ENCODE measurements at regions not wholly inside any gene's neighbourhood (a gene's known extent, or its start where the extent isn't known, plus 50 kb on each side); places are given as distances from the start of the nearest gene placed in this dataset.

- Histone ChIP-seq H3K4me3 (no peak overlapping the region), H3K27me3 (replicated peaks in 1 of 7) (peaks cover 0 to 84% (median 11%) of the 10 kb centered on the region in 7 donors), H3K4me1 (peaks cover 0 to 10% (median 0%) of the 10 kb centered on the region in 6 donors), H3K27ac (no peak overlapping the region), H3K36me3 (no peaks in the 10 kb centered on the region), H3K9me3 (no peaks in the 10 kb centered on the region)
- intact Hi-C loops (cut with DNase I; ENCODE audit: low total_unique reads), result no loop called here
- 52 to 61% (median 57%) methylated on average over 3 of the region's 3 CpGs for WGBS, 5 donors
- no peak for DNase-seq
- TF ChIP-seq, protein P1, sequence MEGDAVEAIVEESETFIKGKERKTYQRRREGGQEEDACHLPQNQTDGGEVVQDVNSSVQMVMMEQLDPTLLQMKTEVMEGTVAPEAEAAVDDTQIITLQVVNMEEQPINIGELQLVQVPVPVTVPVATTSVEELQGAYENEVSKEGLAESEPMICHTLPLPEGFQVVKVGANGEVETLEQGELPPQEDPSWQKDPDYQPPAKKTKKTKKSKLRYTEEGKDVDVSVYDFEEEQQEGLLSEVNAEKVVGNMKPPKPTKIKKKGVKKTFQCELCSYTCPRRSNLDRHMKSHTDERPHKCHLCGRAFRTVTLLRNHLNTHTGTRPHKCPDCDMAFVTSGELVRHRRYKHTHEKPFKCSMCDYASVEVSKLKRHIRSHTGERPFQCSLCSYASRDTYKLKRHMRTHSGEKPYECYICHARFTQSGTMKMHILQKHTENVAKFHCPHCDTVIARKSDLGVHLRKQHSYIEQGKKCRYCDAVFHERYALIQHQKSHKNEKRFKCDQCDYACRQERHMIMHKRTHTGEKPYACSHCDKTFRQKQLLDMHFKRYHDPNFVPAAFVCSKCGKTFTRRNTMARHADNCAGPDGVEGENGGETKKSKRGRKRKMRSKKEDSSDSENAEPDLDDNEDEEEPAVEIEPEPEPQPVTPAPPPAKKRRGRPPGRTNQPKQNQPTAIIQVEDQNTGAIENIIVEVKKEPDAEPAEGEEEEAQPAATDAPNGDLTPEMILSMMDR (IDR thresholded peaks at IDR 0.05 in 8 of 11, conservative IDR thresholded peaks at IDR 0.05 in 3 of 11), result no peak
- TF ChIP-seq POLR2A (IDR thresholded peaks at IDR 0.05) (no peak), POLR2AphosphoS5 (IDR thresholded peaks at IDR 0.05) (no peak)
These were observed 58.7 kb upstream of the CHST1 start for GRCh38 chr11:45724153-45724552.

DNA sequence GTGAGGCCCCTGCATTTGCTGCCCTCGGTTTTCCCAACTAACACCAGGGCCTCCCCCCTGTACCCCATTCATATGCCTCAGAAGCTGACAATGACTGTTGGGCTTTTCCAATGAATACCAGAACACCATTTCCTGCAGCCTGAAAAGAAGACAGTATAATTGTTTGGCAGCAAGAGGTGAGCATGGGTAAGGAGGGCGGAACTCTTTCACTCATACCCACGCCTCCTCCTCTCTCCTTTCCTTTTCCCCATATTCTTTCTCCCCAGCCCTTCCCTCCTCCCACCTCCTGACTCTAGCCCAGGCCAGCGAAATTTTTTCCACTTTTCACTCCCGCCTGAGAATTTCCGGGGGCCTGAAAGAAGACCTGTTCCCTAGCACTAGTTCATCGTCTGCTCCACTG lies 58.0 kb upstream of the CHST1 start:
- H3K27me3 ChIP-seq (replicated peaks in 1 of 7), result peaks cover 0 to 92% (median 11%) of the 10 kb centered on the region in 7 donors
- no peaks in the 10 kb centered on the region for H3K9me3 ChIP-seq
- H3K27ac ChIP-seq, result no peak overlapping the region
- no peaks in the 10 kb centered on the region for H3K36me3 ChIP-seq
- no peak for DNase-seq
- intact Hi-C loops (cut with DNase I; ENCODE audit: low total_unique reads), result no loop called here
- H3K4me3 ChIP-seq, result no peak overlapping the region
- H3K4me1 ChIP-seq, result peaks cover 0 to 10% (median 0%) of the 10 kb centered on the region in 6 donors
- TF ChIP-seq POLR2A (IDR thresholded peaks at IDR 0.05), result no peak
- 62 to 79% (median 73%) methylated on average over 7 of the region's 7 CpGs for WGBS, 5 donors

DNA sequence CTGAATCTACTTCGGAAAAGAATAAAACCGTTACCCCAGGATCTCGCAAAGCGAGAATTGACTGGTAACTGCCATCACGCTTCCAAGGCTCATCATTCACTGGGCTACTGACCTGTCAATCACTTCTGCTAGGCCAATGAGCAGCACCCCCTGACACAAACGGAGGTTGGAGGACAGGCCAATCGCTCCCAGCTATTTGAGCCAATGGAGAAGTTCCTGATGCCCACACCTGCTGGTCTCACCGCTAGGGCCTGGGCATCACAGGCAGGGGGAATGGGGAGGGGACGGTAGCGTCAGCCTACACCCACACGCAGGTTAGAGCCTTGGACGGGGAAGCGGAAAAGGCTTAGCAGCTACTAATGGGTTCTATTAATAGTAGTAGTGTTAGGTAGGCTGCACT lies 56.7 kb upstream of the CHST1 start:
- TF ChIP-seq POLR2AphosphoS5 (IDR thresholded peaks at IDR 0.05), result no peak
- TF ChIP-seq, protein P1 (IDR thresholded peaks at IDR 0.05 in 8 of 11, conservative IDR thresholded peaks at IDR 0.05 in 3 of 11), result no peak
- no peak for TF ChIP-seq POLR2A (IDR thresholded peaks at IDR 0.05)
- intact Hi-C loops (cut with DNase I; ENCODE audit: low total_unique reads), result no loop called here
- Histone ChIP-seq H3K4me1 (peaks cover 0 to 10% (median 0%) of the 10 kb centered on the region in 6 donors), H3K36me3 (no peaks in the 10 kb centered on the region), H3K9me3 (no peaks in the 10 kb centered on the region), H3K27ac (no peak overlapping the region), H3K27me3 (replicated peaks in 1 of 7) (peaks cover 0 to 90% (median 11%) of the 10 kb centered on the region in 7 donors), H3K4me3 (no peak overlapping the region)
- DNase-seq, result no peak
- 81 to 93% (median 87%) methylated on average over 13 of the region's 13 CpGs for WGBS, 5 donors

- Histone ChIP-seq H3K36me3 (no peaks in the 10 kb centered on the region), H3K27me3 (replicated peaks in 1 of 7) (peaks cover 0 to 81% (median 0%) of the 10 kb centered on the region in 7 donors), H3K4me1 (no peaks in the 10 kb centered on the region), H3K9me3 (no peaks in the 10 kb centered on the region), H3K4me3 (no peak overlapping the region), H3K27ac (no peak overlapping the region)
- 74 to 85% (median 84%) methylated on average over 8 of the region's 8 CpGs for WGBS, 5 donors
- DNase-seq, result no peak
- intact Hi-C loops (cut with DNase I; ENCODE audit: low total_unique reads), result no loop called here
- no peak for TF ChIP-seq POLR2AphosphoS5 (IDR thresholded peaks at IDR 0.05)
- no peak for TF ChIP-seq POLR2A (IDR thresholded peaks at IDR 0.05)
- TF ChIP-seq, protein P1 (IDR thresholded peaks at IDR 0.05 in 8 of 11, conservative IDR thresholded peaks at IDR 0.05 in 3 of 11), result no peak
These were observed 52.1 kb upstream of the CHST1 start for GRCh38 chr11:45717526-45717925.

DNA sequence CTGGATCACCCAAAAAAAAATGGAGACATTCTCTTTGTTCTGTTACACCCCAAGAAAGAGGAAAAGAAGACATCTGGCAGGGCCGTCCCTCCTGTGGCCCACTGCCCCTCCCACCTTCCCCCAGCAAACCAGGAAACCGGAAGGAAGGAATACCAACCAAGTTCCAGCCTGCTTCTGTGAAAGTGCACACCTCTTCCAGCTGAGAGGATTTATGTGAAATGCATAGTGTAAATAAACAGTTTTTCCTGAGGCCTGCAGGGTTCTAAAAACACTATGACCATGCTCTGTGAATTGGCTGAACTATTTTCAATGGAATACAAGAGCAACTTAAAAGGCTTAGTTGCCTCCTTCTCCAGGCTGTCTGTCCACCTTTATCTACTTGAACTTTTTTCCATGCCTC lies 50.0 kb upstream of the CHST1 start:
- no peak for DNase-seq
- H3K36me3 ChIP-seq, result no peaks in the 10 kb centered on the region
- 25 to 50% (median 38%) methylated on average over 2 of the region's 2 CpGs for WGBS, 5 donors
- peaks cover 0 to 71% (median 4%) of the 10 kb centered on the region in 7 donors for H3K27me3 ChIP-seq (replicated peaks in 1 of 7)
- TF ChIP-seq, protein P1 (IDR thresholded peaks at IDR 0.05 in 8 of 11, conservative IDR thresholded peaks at IDR 0.05 in 3 of 11), result no peak
- TF ChIP-seq POLR2A (IDR thresholded peaks at IDR 0.05), result no peak
- no peak for TF ChIP-seq POLR2AphosphoS5 (IDR thresholded peaks at IDR 0.05)
- H3K27ac ChIP-seq, result no peak overlapping the region
- no peaks in the 10 kb centered on the region for H3K9me3 ChIP-seq
- no peaks in the 10 kb centered on the region for H3K4me1 ChIP-seq
- no peak overlapping the region for H3K4me3 ChIP-seq
- intact Hi-C loops (cut with DNase I; ENCODE audit: low total_unique reads), result no loop called here
